ENCODE measurements at regions not wholly inside any gene's neighbourhood (a gene's known extent, or its start where the extent isn't known, plus 50 kb on each side); places are given as distances from the start of the nearest gene placed in this dataset.

- 87 to 91% methylated on average over 13 to 14 of the region's 16 CpGs for WGBS, 2 donors
- TF ChIP-seq EP300 (IDR thresholded peaks at IDR 0.05) (no peak), POLR2A (IDR thresholded peaks at IDR 0.05) (no peak)
- TF ChIP-seq, protein P1, sequence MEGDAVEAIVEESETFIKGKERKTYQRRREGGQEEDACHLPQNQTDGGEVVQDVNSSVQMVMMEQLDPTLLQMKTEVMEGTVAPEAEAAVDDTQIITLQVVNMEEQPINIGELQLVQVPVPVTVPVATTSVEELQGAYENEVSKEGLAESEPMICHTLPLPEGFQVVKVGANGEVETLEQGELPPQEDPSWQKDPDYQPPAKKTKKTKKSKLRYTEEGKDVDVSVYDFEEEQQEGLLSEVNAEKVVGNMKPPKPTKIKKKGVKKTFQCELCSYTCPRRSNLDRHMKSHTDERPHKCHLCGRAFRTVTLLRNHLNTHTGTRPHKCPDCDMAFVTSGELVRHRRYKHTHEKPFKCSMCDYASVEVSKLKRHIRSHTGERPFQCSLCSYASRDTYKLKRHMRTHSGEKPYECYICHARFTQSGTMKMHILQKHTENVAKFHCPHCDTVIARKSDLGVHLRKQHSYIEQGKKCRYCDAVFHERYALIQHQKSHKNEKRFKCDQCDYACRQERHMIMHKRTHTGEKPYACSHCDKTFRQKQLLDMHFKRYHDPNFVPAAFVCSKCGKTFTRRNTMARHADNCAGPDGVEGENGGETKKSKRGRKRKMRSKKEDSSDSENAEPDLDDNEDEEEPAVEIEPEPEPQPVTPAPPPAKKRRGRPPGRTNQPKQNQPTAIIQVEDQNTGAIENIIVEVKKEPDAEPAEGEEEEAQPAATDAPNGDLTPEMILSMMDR (IDR thresholded peaks at IDR 0.05): no peak
- no peak for DNase-seq (ENCODE audit: low spot score in 2 of 2)
- Histone ChIP-seq H3K4me1 (peaks cover 0 to 4% (median 0%) of the 10 kb centered on the region in 4 donors), H3K36me3 (no peaks in the 10 kb centered on the region), H3K4me3 (no peak overlapping the region), H3K9me3 (no peaks in the 10 kb centered on the region), H3K27me3 (no peaks in the 10 kb centered on the region), H3K27ac (no peak overlapping the region)
Observed at GRCh38 chr2:239727182-239727775, 297.9 kb downstream of the NDUFA10 start.

DNA sequence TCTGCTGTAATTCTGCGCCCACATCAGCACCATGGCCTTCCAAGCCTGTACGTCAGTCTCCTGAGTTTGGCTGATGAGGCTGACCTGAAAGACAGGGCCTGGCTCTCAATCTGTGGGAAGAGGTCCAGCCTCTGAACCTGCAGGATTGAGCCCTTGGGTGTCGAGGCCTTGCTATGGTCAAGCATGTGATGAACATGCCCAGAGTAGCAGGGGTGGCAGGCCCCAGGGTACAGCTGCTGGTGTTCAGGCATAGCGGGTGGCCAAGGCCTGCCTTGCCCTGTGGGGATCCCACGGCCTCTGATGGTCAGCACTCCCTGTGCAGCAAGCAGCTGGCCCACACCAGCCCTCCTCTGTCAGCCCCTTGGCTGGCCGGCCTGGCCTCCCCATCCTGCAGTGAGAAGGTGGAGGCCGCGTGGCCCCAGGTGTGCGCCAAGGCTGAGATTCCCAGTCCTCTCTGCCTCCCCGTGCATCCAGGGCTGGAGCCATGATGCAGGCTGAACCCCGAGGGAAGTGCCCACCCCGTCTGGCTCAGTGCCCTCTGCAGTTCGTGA lies 298.4 kb downstream of the NDUFA10 start:
- H3K27ac ChIP-seq: no peak overlapping the region
- no peak overlapping the region for H3K4me3 ChIP-seq
- DNase-seq (ENCODE audit: low spot score in 2 of 2): no peak
- no peaks in the 10 kb centered on the region for H3K27me3 ChIP-seq
- 73 to 85% methylated on average over 8 to 13 of the region's 13 CpGs for WGBS, 2 donors
- TF ChIP-seq, protein P1 (IDR thresholded peaks at IDR 0.05): no peak
- no peak for TF ChIP-seq EP300 (IDR thresholded peaks at IDR 0.05)
- no peak for TF ChIP-seq POLR2A (IDR thresholded peaks at IDR 0.05)
- peaks cover 0 to 4% (median 0%) of the 10 kb centered on the region in 4 donors for H3K4me1 ChIP-seq
- no peaks in the 10 kb centered on the region for H3K9me3 ChIP-seq
- H3K36me3 ChIP-seq: no peaks in the 10 kb centered on the region

- TF ChIP-seq, protein P1 (IDR thresholded peaks at IDR 0.05): no peak
- TF ChIP-seq POLR2A (IDR thresholded peaks at IDR 0.05) (no peak), EP300 (IDR thresholded peaks at IDR 0.05) (no peak)
- Histone ChIP-seq H3K9me3 (no peaks in the 10 kb centered on the region), H3K36me3 (no peaks in the 10 kb centered on the region), H3K4me1 (peaks cover 0 to 4% (median 0%) of the 10 kb centered on the region in 4 donors), H3K4me3 (no peak overlapping the region), H3K27ac (no peak overlapping the region), H3K27me3 (no peaks in the 10 kb centered on the region)
- 66 to 71% methylated on average over 15 to 18 of the region's 18 CpGs for WGBS, 2 donors
- no peak for DNase-seq (ENCODE audit: low spot score in 2 of 2)
Observed at GRCh38 chr2:239726091-239726591, 299.0 kb downstream of the NDUFA10 start.

DNA sequence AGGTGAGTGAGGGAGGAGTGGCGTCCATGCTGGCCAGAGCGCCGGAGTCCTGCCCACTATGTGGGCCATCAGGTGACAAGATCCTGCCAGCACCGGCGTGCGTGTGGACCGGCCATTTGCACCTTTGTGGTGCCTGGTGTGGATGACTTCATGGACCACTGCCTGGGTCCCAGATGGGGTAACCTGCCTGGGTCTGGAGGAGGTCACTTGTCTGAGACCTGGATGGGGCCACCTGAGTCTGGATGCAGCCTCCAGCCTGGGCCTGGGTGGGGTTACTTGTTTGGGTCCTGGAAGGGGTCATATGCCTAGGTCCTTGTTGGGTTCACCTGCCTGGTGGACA lies 299.6 kb downstream of the NDUFA10 start:
- Histone ChIP-seq H3K4me1 (peaks cover 0 to 4% (median 0%) of the 10 kb centered on the region in 4 donors), H3K27ac (no peak overlapping the region), H3K36me3 (no peaks in the 10 kb centered on the region), H3K9me3 (no peaks in the 10 kb centered on the region), H3K27me3 (no peaks in the 10 kb centered on the region), H3K4me3 (no peak overlapping the region)
- no peak for DNase-seq (ENCODE audit: low spot score in 2 of 2)
- no peak for TF ChIP-seq POLR2A (IDR thresholded peaks at IDR 0.05)
- no peak for TF ChIP-seq EP300 (IDR thresholded peaks at IDR 0.05)
- TF ChIP-seq, protein P1 (IDR thresholded peaks at IDR 0.05): no peak
- WGBS, 2 donors: 99 to 100% methylated on average over 7 of the region's 7 CpGs

- 92 to 95% methylated on average over 13 to 14 of the region's 14 CpGs for WGBS, 2 donors
- Histone ChIP-seq H3K27me3 (no peaks in the 10 kb centered on the region), H3K27ac (no peak overlapping the region), H3K4me1 (peaks cover 0 to 4% (median 0%) of the 10 kb centered on the region in 4 donors), H3K4me3 (no peak overlapping the region), H3K36me3 (no peaks in the 10 kb centered on the region), H3K9me3 (no peaks in the 10 kb centered on the region)
- TF ChIP-seq EP300 (IDR thresholded peaks at IDR 0.05): no peak
- TF ChIP-seq, protein P1 (IDR thresholded peaks at IDR 0.05): no peak
- DNase-seq (ENCODE audit: low spot score in 2 of 2): no peak
Observed at GRCh38 chr2:239724851-239725550, 300.1 kb downstream of the NDUFA10 start.

Measured in tibial nerve (tissue), 4 donors.